H1 (cell line): ENCODE measurements at regions not wholly inside any gene's neighbourhood (a gene's known extent, or its start where the extent isn't known, plus 50 kb on each side); places are given as distances from the start of the nearest gene placed in this dataset.
"Not testable (repeated sequence)": the region's sequence is repeated elsewhere in the genome, so short reads cannot be mapped to it uniquely, and the experiment has no call there.

Source experiments
- CTCF ChIA-PET: fragments of 300-600 bp; sonication (Branson Sonifier 250); formaldehyde crosslinking; loops from one replicate; lab custom pipeline; 2021; ENCODE audit not compliant: partially characterized antibody; lab: Charles Lee
- POLR2A ChIA-PET: fragments of 300-600 bp; sonication (Branson Sonifier 250); formaldehyde crosslinking; loops from one replicate; lab custom pipeline; 2021; ENCODE audit warnings: inconsistent platforms; ENCODE audit not compliant: partially characterized antibody; lab: Charles Lee
- DNase-seq, 2 experiments: peaks; one replicate each; pipeline versions ENCODE4 v3.0.0 to v3.0.0-alpha.2; 2010 to 2022; ENCODE audit warnings: low spot score in 2 of 2, low read depth in 1 of 2, mixed read lengths in 1 of 2
- FAIRE-seq: peaks from 2 replicates; lab custom pipeline; 2011; peaks lifted over from hg19 to GRCh38; lab: Jason Lieb, UNC
- H2AFZ ChIP-seq: 2 replicates; pipeline ENCODE4 v1.8.1; 2012; ENCODE audit warnings: low read length, inconsistent platforms
- H2AK5ac ChIP-seq: 2 replicates; pipeline ENCODE4 v1.6.1; 2013; ENCODE audit warnings: low read depth, low read length
- H2BK120ac ChIP-seq: replicated peaks from 2 replicates; pipeline ENCODE3; 2013; ENCODE audit warnings: low read depth, low read length, inconsistent platforms
- H2BK12ac ChIP-seq: 2 replicates; pipeline ENCODE4 v1.6.1; 2013; ENCODE audit warnings: low read depth, low read length
- H2BK15ac ChIP-seq: 2 replicates; pipeline ENCODE4 v1.6.1; 2013; ENCODE audit warnings: low read length
- H2BK20ac ChIP-seq: 2 replicates; pipeline ENCODE4 v1.6.1; 2013; ENCODE audit warnings: low read length
- H2BK5ac ChIP-seq: 2 replicates; pipeline ENCODE4 v1.6.1; 2013; ENCODE audit warnings: low read depth, low read length
- H3K14ac ChIP-seq: 2 replicates; pipeline ENCODE4 v1.6.1; 2013; ENCODE audit warnings: inconsistent platforms; ENCODE audit not compliant: insufficient read length
- H3K18ac ChIP-seq: 2 replicates; pipeline ENCODE4 v1.6.1; 2013; ENCODE audit warnings: low read length; ENCODE audit errors: extremely low read depth
- H3K23ac ChIP-seq: 2 replicates; pipeline ENCODE4 v1.6.1; 2013; ENCODE audit warnings: inconsistent platforms; ENCODE audit not compliant: insufficient read length
- H3K23me2 ChIP-seq: 2 replicates; pipeline ENCODE4 v1.6.1; 2013; ENCODE audit warnings: low read depth, low read length
- H3K27ac ChIP-seq: 2 replicates; pipeline ENCODE4 v1.6.1; 2011; ENCODE audit warnings: low read depth, low read length, inconsistent platforms
- H3K27me3 ChIP-seq, 4 experiments: replicated peaks in 1 of 4; 1 replicate in 1 of 4; 2 replicates in 3 of 4; pipeline versions ENCODE4 v1.6.1 to v1.8.1; 2011 to 2013; ENCODE audit warnings: low read length in 3 of 4, mild to moderate bottlenecking in 3 of 4, inconsistent platforms in 2 of 4, mixed read lengths in 2 of 4, moderate library complexity in 1 of 4; ENCODE audit not compliant: control insufficient read depth in 3 of 4, insufficient read depth in 3 of 4; ENCODE audit errors: extremely low read depth in 1 of 4
- H3K36me3 ChIP-seq, 4 experiments: 2 replicates each; pipeline versions ENCODE4 v1.6.1 to v1.8.1; 2011 to 2013; ENCODE audit warnings: mild to moderate bottlenecking in 4 of 4, low read length in 3 of 4, moderate library complexity in 2 of 4, control low read depth in 1 of 4, inconsistent platforms in 1 of 4; ENCODE audit not compliant: insufficient read depth in 4 of 4, control insufficient read depth in 2 of 4
- H3K4ac ChIP-seq: replicated peaks from 2 replicates; pipeline ENCODE3; 2013; ENCODE audit warnings: low read length, low read depth, mixed read lengths, inconsistent platforms; ENCODE audit not compliant: insufficient read length
- H3K4me1 ChIP-seq, 4 experiments: replicated peaks in 1 of 4; 1 replicate in 1 of 4; 2 replicates in 3 of 4; pipeline versions ENCODE4 v1.6.1 to v1.8.1; 2011 to 2013; ENCODE audit warnings: low read length in 3 of 4, inconsistent platforms in 2 of 4, mixed read lengths in 1 of 4; ENCODE audit not compliant: insufficient read depth in 4 of 4, control insufficient read depth in 3 of 4
- H3K4me2 ChIP-seq, 2 experiments: 2 replicates each; pipeline versions ENCODE4 v1.6.1 to v1.8.1; 2011 to 2013; ENCODE audit warnings: low read depth in 2 of 2, low read length in 2 of 2, control low read depth in 1 of 2, inconsistent platforms in 1 of 2, mild to moderate bottlenecking in 1 of 2; ENCODE audit not compliant: insufficient read depth in 1 of 2
- H3K4me3 ChIP-seq, 4 experiments: fragments of 200-600, 300-600 bp in 1 of 4; sonication (generic), shearing (Covaris generic), sonication (Bioruptor Twin) in 1 of 4; 2 replicates each; pipeline versions ENCODE4 v1.5.1 to v1.8.1; 2011 to 2016; ENCODE audit warnings: low read length in 4 of 4, low read depth in 3 of 4, control low read depth in 2 of 4, inconsistent platforms in 2 of 4, mild to moderate bottlenecking in 2 of 4, mixed read lengths in 1 of 4, moderate library complexity in 1 of 4; ENCODE audit not compliant: insufficient read depth in 2 of 4; ENCODE audit errors: extremely low read depth in 1 of 4
- H3K56ac ChIP-seq: replicated peaks from 2 replicates; pipeline ENCODE3; 2013; ENCODE audit warnings: low read depth, mild to moderate bottlenecking, mixed read lengths, low read length, inconsistent platforms; ENCODE audit not compliant: insufficient read length
- H3K79me1 ChIP-seq: 2 replicates; pipeline ENCODE4 v1.6.1; 2013; ENCODE audit warnings: low read depth, low read length, control low read depth
- H3K79me2 ChIP-seq, 2 experiments: 2 replicates each; pipeline versions ENCODE4 v1.6.1 to v1.8.1; 2012 to 2013; ENCODE audit warnings: low read length in 2 of 2, mild to moderate bottlenecking in 2 of 2, inconsistent platforms in 1 of 2; ENCODE audit not compliant: insufficient read depth in 2 of 2, control insufficient read depth in 1 of 2
- H3K9ac ChIP-seq, 4 experiments: replicated peaks in 1 of 4; 1 replicate in 1 of 4; 2 replicates in 3 of 4; pipeline versions ENCODE4 v1.6.1 to v1.8.1; 2011 to 2013; ENCODE audit warnings: low read depth in 3 of 4, low read length in 3 of 4, control low read depth in 2 of 4, mild to moderate bottlenecking in 2 of 4, moderate library complexity in 2 of 4, inconsistent platforms in 1 of 4; ENCODE audit errors: extremely low read depth in 1 of 4
- H3K9me3 ChIP-seq, 2 experiments: 2 replicates each; pipeline versions ENCODE4 v1.6.1 to v1.8.1; 2012 to 2013; ENCODE audit warnings: mild to moderate bottlenecking in 2 of 2, moderate library complexity in 2 of 2, control low read depth in 1 of 2, inconsistent platforms in 1 of 2, low read depth in 1 of 2, low read length in 1 of 2, mixed read lengths in 1 of 2; ENCODE audit not compliant: insufficient read depth in 2 of 2
- H4K20me1 ChIP-seq, 2 experiments: replicated peaks in 1 of 2; 2 replicates each; pipeline versions ENCODE3 to v1.8.1; 2011 to 2013; ENCODE audit warnings: inconsistent platforms in 2 of 2, low read length in 2 of 2, mild to moderate bottlenecking in 1 of 2; ENCODE audit not compliant: insufficient read depth in 2 of 2, control insufficient read depth in 1 of 2
- H4K5ac ChIP-seq: 2 replicates; pipeline ENCODE4 v1.6.1; 2013; ENCODE audit warnings: low read length, low read depth, mixed read lengths, inconsistent platforms; ENCODE audit not compliant: insufficient read length
- H4K8ac ChIP-seq: 2 replicates; pipeline ENCODE4 v1.8.0; 2013; ENCODE audit warnings: mild to moderate bottlenecking, moderate library complexity, low read length, inconsistent platforms; ENCODE audit not compliant: insufficient read depth; ENCODE audit errors: extremely low read depth
- H4K91ac ChIP-seq: replicated peaks from 2 replicates; pipeline ENCODE3; 2013; ENCODE audit warnings: low read length, mixed read lengths, inconsistent platforms; ENCODE audit not compliant: insufficient read length
- WGBS, 2 experiments: shearing (Covaris generic) in 1 of 2; methylation state at CpG; one replicate each; pipeline versions ENCODE4 v1.1.6 to v1.1.7; 2013 to 2015; ENCODE audit warnings: low lambda C conversion rate in 2 of 2, mixed read lengths in 2 of 2, inconsistent platforms in 1 of 2, low coverage in 1 of 2, missing lambda C conversion rate in 1 of 2; ENCODE audit not compliant: insufficient replicate concordance in 2 of 2, insufficient coverage in 1 of 2, insufficient read length in 1 of 2; ENCODE audit errors: extremely low coverage in 1 of 2, missing lambda C conversion rate in 1 of 2; 5-methylcytosine and 5-hydroxymethylcytosine counted together

- peak; percentile 52 for FAIRE-seq
- H3K4ac ChIP-seq, result not testable (repeated sequence)
Observed at GRCh38 chr10:62500116-62500515, 125.9 kb downstream of the ZNF365 start.

More at GRCh38 chr10:62500116-62500515, 125.9 kb downstream of the ZNF365 start:
- H3K9ac ChIP-seq, POLR2A ChIA-PET, H3K79me1 ChIP-seq, H4K20me1 ChIP-seq, H3K27ac ChIP-seq, H3K36me3 ChIP-seq, H3K9me3 ChIP-seq, H3K23me2 ChIP-seq, H2BK120ac ChIP-seq, H3K27me3 ChIP-seq, H2BK12ac ChIP-seq, H3K4me2 ChIP-seq, H2AK5ac ChIP-seq, H2BK20ac ChIP-seq, H3K56ac ChIP-seq, H3K23ac ChIP-seq, DNase-seq, H2BK15ac ChIP-seq, H3K14ac ChIP-seq, H2AFZ ChIP-seq, H2BK5ac ChIP-seq, H3K79me2 ChIP-seq, H3K18ac ChIP-seq, H3K4me1 ChIP-seq, H4K91ac ChIP-seq, H3K4me3 ChIP-seq, H4K5ac ChIP-seq, H4K8ac ChIP-seq: not testable (repeated sequence)
- 90% methylated on average over 3 of the region's 5 CpGs; no CpG with 5 or more reads in 1 of the 2 experiments for WGBS, 2 experiments
- CTCF ChIA-PET, result interaction anchor here (0.6 to 0.7 kb wide), 2 partner anchors 54 to 67 kb away, joined by 3 read pairs; no protein-coding TSS in a partner anchor
